GM12891 (cell line): ENCODE measurements at regions not wholly inside any gene's neighbourhood (a gene's known extent, or its start where the extent isn't known, plus 50 kb on each side); places are given as distances from the start of the nearest gene placed in this dataset.
"Not testable (repeated sequence)": the region's sequence is repeated elsewhere in the genome, so short reads cannot be mapped to it uniquely, and the experiment has no call there.

Experiments used
- DNase-seq: peaks from one replicate; pipeline ENCODE4 v3.0.0; 2011; ENCODE audit warnings: low spot score; ENCODE audit not compliant: insufficient read length
- FAIRE-seq: peaks from 2 replicates; lab custom pipeline; 2011; peaks lifted over from hg19 to GRCh38; lab: Jason Lieb, UNC

DNA sequence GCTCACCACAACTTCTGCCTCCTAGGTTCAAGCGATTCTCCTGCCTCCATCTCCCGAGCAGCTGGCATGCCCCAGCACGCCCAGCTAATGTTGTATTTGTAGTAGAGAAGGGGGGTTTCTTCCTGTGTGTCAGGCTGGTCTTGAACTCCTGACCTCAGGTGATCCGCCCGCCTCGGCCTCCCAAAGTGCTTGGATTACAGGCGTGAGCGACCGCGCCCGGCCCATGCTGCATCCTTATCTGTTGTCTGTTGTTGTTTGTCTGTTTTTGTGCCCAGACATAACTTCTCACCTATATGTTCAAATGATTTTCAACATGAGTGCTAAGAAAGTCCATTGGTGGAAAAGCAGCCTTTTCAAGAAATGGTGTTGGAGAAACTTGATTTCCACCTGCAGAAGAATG, 113.0 kb upstream of the HMX1 start:
- not testable (repeated sequence) for DNase-seq, FAIRE-seq

- FAIRE-seq: not testable (repeated sequence)
These were observed 112.3 kb upstream of the HMX1 start for GRCh38 chr4:8983921-8984320.

GRCh38 chr4:8976466-8977128, 105.0 kb upstream of the HMX1 start:
- not testable (repeated sequence) for FAIRE-seq, DNase-seq

More at GRCh38 chr4:8983921-8984320, 112.3 kb upstream of the HMX1 start:
- not testable (repeated sequence) for DNase-seq

GRCh38 chr4:8972635-8973034, 101.0 kb upstream of the HMX1 start:
- FAIRE-seq, DNase-seq: not testable (repeated sequence)

DNA sequence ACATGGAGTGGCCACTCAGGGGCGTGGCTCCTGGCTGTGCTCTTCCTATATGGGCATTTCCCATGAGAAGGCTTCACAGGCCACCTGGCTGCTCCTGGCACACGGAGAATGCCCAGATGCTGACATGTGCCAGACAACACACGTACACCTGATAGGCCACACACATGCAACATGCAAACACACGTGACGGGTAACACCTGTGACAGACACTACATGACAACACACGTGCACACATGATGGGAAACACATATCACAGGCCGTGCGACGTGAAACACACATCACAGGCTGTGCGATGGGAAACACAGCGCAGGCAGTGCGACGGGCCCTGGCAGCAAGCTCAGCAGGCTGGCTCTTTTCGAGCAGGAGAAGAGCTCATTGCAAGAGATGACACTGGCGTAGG, 94.3 kb upstream of the HMX1 start:
- peak; percentile 5 for FAIRE-seq

GRCh38 chr4:8964201-8964788, 92.7 kb upstream of the HMX1 start:
- FAIRE-seq, DNase-seq: not testable (repeated sequence)

More for the DNA sequence above, 94.3 kb upstream of the HMX1 start:
- not testable (repeated sequence) for DNase-seq

- FAIRE-seq, DNase-seq: not testable (repeated sequence)
These were observed 91.9 kb upstream of the HMX1 start for GRCh38 chr4:8963533-8963932.

- not testable (repeated sequence) for FAIRE-seq, DNase-seq
These were observed 89.7 kb upstream of the HMX1 start for GRCh38 chr4:8961343-8961742.

DNA sequence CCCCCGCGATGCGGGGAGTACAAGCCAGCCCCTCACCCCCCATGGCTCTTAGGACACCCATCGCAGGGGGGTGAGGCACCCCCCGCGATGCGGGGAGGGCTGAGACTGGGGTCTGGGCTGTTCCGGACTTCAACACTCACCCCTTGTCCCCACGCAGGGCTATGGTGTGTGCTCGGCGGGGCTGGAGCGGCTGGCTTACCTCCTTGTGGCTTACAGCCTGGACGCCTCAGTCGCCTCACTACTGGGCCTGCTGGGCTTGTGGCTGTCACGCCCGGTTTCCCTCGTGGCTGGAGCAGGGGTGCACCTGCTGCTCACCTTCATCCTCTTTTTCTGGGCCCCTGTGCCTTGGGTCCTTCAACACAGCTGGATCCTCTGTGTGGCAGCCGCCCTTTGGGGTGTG, 87.8 kb upstream of the HMX1 start:
- not testable (repeated sequence) for FAIRE-seq, DNase-seq

DNA sequence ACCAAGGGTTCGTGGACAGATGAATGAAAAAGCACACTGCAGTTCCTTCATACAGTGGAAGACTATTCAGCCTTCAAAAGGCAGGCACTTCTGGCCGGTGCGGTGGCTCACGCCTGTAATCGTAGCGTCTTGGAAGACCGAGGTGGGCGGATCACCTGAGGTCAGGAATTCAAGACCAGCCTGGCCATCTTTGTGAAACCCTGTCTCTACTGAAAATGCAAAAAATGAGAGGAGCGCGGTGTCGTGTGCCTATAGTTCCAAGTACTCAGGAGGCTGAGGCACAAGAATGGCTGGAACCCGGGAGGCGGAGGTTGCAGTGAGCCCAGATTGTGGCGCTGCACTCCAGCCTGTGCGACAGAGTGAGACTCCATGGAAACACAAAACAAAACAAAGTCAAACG, 82.4 kb upstream of the HMX1 start:
- FAIRE-seq, DNase-seq: not testable (repeated sequence)

- FAIRE-seq: not testable (repeated sequence)
These were observed 81.2 kb upstream of the HMX1 start for GRCh38 chr4:8952791-8953190.

GRCh38 chr4:8952109-8952508, 80.5 kb upstream of the HMX1 start:
- not testable (repeated sequence) for DNase-seq, FAIRE-seq

More at GRCh38 chr4:8952791-8953190, 81.2 kb upstream of the HMX1 start:
- DNase-seq: not testable (repeated sequence)

- not testable (repeated sequence) for DNase-seq, FAIRE-seq
These were observed 73.9 kb upstream of the HMX1 start for GRCh38 chr4:8945506-8945905.

DNA sequence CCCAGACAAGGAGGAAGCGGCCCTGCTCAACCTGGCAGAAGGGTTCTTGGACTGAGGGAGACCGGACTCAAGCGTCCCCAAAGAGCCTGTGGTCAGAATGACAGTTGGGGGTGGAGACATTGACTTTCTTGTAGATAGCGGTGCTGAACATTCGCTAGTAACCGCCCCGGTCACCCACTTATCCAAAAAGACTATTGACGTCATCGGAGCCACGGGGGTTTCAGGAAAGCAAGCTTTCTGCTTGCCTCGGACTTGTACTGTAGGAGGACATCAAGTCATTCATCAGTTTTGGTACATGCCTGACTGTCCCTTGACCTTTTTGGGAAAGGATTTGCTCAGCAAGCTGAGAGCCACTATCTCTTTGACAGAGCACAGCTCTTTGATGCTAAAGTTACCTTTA, 71.7 kb upstream of the HMX1 start:
- not testable (repeated sequence) for DNase-seq, FAIRE-seq

GRCh38 chr4:8942088-8942487, 70.4 kb upstream of the HMX1 start:
- not testable (repeated sequence) for FAIRE-seq, DNase-seq

GRCh38 chr4:8941492-8941805, 69.8 kb upstream of the HMX1 start:
- DNase-seq, FAIRE-seq: not testable (repeated sequence)
